B cell (primary cell): ENCODE measurements at regions not wholly inside any gene's neighbourhood (a gene's known extent, or its start where the extent isn't known, plus 50 kb on each side); places are given as distances from the start of the nearest gene placed in this dataset.

Experiments
- ATAC-seq: fragments of 200-7000 bp; cut with Tn5 transposase; one replicate; pipeline ENCODE4 v1.10.0; 2021; ENCODE audit warnings: low read depth, mild to moderate bottlenecking, moderate number of reproducible peaks, moderate library complexity
- CTCF ChIA-PET: fragments of 350-600 bp; sonication (Branson Sonifier 250); formaldehyde crosslinking; loops from one replicate; lab custom pipeline; 2021; ENCODE audit warnings: antibody characterized with exemption, inconsistent platforms; lab: Charles Lee
- POLR2A ChIA-PET: fragments of 350-600 bp; sonication (Branson Sonifier 250); formaldehyde crosslinking; loops from one replicate; lab custom pipeline; 2021; ENCODE audit warnings: antibody characterized with exemption; lab: Charles Lee
- DNase-seq: peaks from one replicate; pipeline ENCODE4 v3.0.0; 2013
- H2AFZ ChIP-seq: 2 replicates; pipeline ENCODE4 v1.6.1; 2012; ENCODE audit warnings: mild to moderate bottlenecking, low read depth, low read length; ENCODE audit not compliant: insufficient read depth, poor library complexity, severe bottlenecking
- H3K27ac ChIP-seq, 2 donors: 1 replicate in 1 of 2; 2 replicates in 1 of 2; pipeline ENCODE4 v1.5.1; 2012 to 2013; ENCODE audit warnings: low read length in 2 of 2, mild to moderate bottlenecking in 2 of 2, moderate library complexity in 1 of 2
- H3K27me3 ChIP-seq, 4 experiments: fragments of 200-600 bp in 1 of 4; sonication (generic) in 1 of 4; replicated peaks in 1 of 4; 1 replicate in 2 of 4; 2 replicates in 2 of 4; pipeline versions ENCODE4 v1.6.1 to v1.7.0; 2013 to 2016; ENCODE audit warnings: low read length in 3 of 4, mild to moderate bottlenecking in 2 of 4, mixed read lengths in 1 of 4, moderate library complexity in 1 of 4; ENCODE audit not compliant: insufficient read depth in 4 of 4, control insufficient read depth in 3 of 4; ENCODE audit errors: control extremely low read depth in 1 of 4
- H3K36me3 ChIP-seq, 2 experiments: replicated peaks in 1 of 2; 1 replicate in 1 of 2; 2 replicates in 1 of 2; pipeline versions ENCODE4 v1.6.1 to v1.7.1; 2013; ENCODE audit warnings: low read length in 1 of 2; ENCODE audit not compliant: insufficient read depth in 2 of 2, control insufficient read depth in 1 of 2; ENCODE audit errors: control extremely low read depth in 1 of 2, extremely low read depth in 1 of 2
- H3K4me1 ChIP-seq, 2 donors: fragments of 200-600 bp in 1 of 2; sonication (generic) in 1 of 2; 1 replicate in 1 of 2; 2 replicates in 1 of 2; pipeline versions ENCODE4 v1.5.1 to v1.6.1; 2013 to 2017; ENCODE audit warnings: low read length in 2 of 2; ENCODE audit not compliant: control insufficient read depth in 2 of 2, insufficient read depth in 2 of 2
- H3K4me2 ChIP-seq: replicated peaks from 2 replicates; pipeline ENCODE3; 2012; ENCODE audit warnings: mild to moderate bottlenecking, low read depth, low read length; ENCODE audit not compliant: poor library complexity, severe bottlenecking
- H3K4me3 ChIP-seq, 5 experiments: fragments of 200-600 bp in 1 of 5; sonication (generic) in 1 of 5; 1 replicate in 3 of 5; 2 replicates in 2 of 5; pipeline versions ENCODE4 v1.5.1 to v1.7.0; 2011 to 2016; ENCODE audit warnings: low read length in 4 of 5, mild to moderate bottlenecking in 4 of 5, low read depth in 2 of 5, control low read depth in 1 of 5, moderate library complexity in 1 of 5; ENCODE audit not compliant: insufficient read depth in 1 of 5; ENCODE audit errors: control extremely low read depth in 1 of 5, extremely low read depth in 1 of 5
- H3K79me2 ChIP-seq: fragments of 200-600 bp; sonication (generic); one replicate; pipeline ENCODE4 v1.6.0; 2016; ENCODE audit warnings: low read length; ENCODE audit not compliant: control insufficient read depth, insufficient read depth
- H3K9ac ChIP-seq: fragments of 200-600 bp; sonication (generic); 2 replicates; pipeline ENCODE4 v1.6.1; 2017; ENCODE audit warnings: mild to moderate bottlenecking, low read length, moderate library complexity
- H3K9me3 ChIP-seq, 3 donors: one replicate each; pipeline versions ENCODE4 v1.6.1 to v1.7.1; 2013; ENCODE audit warnings: low read length in 2 of 3; ENCODE audit not compliant: control insufficient read depth in 2 of 3, insufficient read depth in 1 of 3; ENCODE audit errors: control extremely low read depth in 1 of 3
- H4K20me1 ChIP-seq: 2 replicates; pipeline ENCODE4 v1.6.0; 2012; ENCODE audit warnings: mild to moderate bottlenecking, low read length; ENCODE audit not compliant: insufficient read depth, control insufficient read depth, poor library complexity, severe bottlenecking
- H3K27ac Mint-ChIP-seq: one replicate; pipeline ENCODE4 v1.8.0; 2021; ENCODE audit warnings: mixed read lengths
- H3K27me3 Mint-ChIP-seq: one replicate; pipeline ENCODE4 v1.8.0; 2021; ENCODE audit warnings: mixed read lengths
- H3K4me1 Mint-ChIP-seq: one replicate; pipeline ENCODE4 v1.8.0; 2021; ENCODE audit warnings: mixed read lengths
- H3K4me3 Mint-ChIP-seq: one replicate; pipeline ENCODE4 v1.8.0; 2021; ENCODE audit warnings: mixed read lengths
- H3K9me3 Mint-ChIP-seq: one replicate; pipeline ENCODE4 v1.8.0; 2022; ENCODE audit warnings: mixed read lengths; ENCODE audit not compliant: insufficient read depth
- EZH2 ChIP-seq: IDR thresholded peaks from 2 replicates; pipeline ENCODE4 v1.6.1; 2012; ENCODE audit warnings: borderline replicate concordance, low read depth, mild to moderate bottlenecking, moderate library complexity, low read length; ENCODE audit not compliant: insufficient read depth, poor library complexity, severe bottlenecking
- WGBS: methylation state at CpG from one replicate; pipeline ENCODE4 v1.1.5; 2013; ENCODE audit warnings: missing lambda C conversion rate; ENCODE audit not compliant: insufficient coverage; 5-methylcytosine and 5-hydroxymethylcytosine counted together
- intact Hi-C: fragments of 100-400 bp; cut with micrococcal nuclease; formaldehyde crosslinking; loops from one replicate; pipeline ENCODE4 v1.10.0; 2022
- TF ChIP-seq, protein P1 (sequence below): fragments of 200-600 bp; IDR thresholded peaks from one replicate; pipeline ENCODE4 v1.8.0; 2022; ENCODE audit warnings: antibody characterized with exemption, mild to moderate bottlenecking

DNA sequence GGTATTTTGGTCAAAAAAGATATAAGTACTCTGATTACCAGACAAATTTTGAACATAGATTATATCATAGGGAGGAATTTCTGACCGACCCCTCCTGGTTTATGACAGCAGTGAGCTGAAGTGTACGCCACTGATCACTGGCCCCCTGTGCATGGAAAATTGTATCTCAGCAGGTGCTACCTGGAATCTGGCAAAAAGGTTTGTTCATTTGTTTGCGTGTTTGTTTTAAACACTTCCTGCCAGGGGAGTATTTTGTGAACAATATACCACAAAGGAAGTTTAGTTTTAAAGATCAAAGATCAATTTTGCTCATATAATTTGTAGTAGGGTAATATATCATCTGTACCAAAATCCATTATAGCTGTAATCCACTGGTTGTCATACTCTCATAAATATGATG is 219.7 kb upstream of the TENM3 start:
- Histone ChIP-seq H3K79me2 (no peaks in the 10 kb centered on the region), H3K27ac (no peak overlapping the region), H2AFZ (no peak overlapping the region), H3K9ac (no peak overlapping the region), H3K4me2 (no peak overlapping the region), H3K9me3 (peaks cover 0 to 3% (median 0%) of the 10 kb centered on the region in 3 donors), H4K20me1 (no peaks in the 10 kb centered on the region), H3K36me3 (no peaks in the 10 kb centered on the region), H3K27me3 (no peaks in the 10 kb centered on the region), H3K4me1 (no peaks in the 10 kb centered on the region), H3K4me3 (no peak overlapping the region)
- no peak overlapping the region for H3K27ac Mint-ChIP-seq
- POLR2A ChIA-PET, result no interaction called here
- DNase-seq, result no peak
- H3K4me1 Mint-ChIP-seq, result no peaks in the 10 kb centered on the region
- H3K9me3 Mint-ChIP-seq, result no peaks in the 10 kb centered on the region
- no peak overlapping the region for H3K4me3 Mint-ChIP-seq
- 100% methylated on average over 1 of the region's 3 CpGs for WGBS
- intact Hi-C loops, result no loop called here
- no peak for ATAC-seq
- no peak for TF ChIP-seq EZH2
- TF ChIP-seq, protein P1, sequence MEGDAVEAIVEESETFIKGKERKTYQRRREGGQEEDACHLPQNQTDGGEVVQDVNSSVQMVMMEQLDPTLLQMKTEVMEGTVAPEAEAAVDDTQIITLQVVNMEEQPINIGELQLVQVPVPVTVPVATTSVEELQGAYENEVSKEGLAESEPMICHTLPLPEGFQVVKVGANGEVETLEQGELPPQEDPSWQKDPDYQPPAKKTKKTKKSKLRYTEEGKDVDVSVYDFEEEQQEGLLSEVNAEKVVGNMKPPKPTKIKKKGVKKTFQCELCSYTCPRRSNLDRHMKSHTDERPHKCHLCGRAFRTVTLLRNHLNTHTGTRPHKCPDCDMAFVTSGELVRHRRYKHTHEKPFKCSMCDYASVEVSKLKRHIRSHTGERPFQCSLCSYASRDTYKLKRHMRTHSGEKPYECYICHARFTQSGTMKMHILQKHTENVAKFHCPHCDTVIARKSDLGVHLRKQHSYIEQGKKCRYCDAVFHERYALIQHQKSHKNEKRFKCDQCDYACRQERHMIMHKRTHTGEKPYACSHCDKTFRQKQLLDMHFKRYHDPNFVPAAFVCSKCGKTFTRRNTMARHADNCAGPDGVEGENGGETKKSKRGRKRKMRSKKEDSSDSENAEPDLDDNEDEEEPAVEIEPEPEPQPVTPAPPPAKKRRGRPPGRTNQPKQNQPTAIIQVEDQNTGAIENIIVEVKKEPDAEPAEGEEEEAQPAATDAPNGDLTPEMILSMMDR, result no peak
- no peaks in the 10 kb centered on the region for H3K27me3 Mint-ChIP-seq
- CTCF ChIA-PET, result no interaction called here

DNA sequence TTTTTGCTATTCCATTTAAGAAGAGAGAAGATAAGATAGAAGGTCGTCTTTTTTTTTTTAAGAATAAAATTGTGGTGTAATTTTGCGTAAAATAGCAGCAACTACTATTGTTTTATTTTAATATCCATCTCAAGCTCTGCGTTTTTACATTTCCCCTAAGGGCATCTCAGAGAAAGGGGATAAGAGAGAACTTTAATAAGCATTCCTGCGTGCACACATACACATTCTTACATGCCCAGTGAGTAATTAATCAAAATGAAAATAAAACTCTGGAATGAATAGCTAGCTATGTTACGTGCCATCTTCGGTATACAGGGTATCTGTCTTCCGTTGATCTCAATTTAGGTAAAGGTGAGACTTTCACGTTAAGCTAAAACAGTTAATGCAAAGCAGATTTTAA is 200.3 kb upstream of the TENM3 start:
- ChIA-PET CTCF (no interaction called here), POLR2A (no interaction called here)
- TF ChIP-seq, protein P1, result no peak
- TF ChIP-seq EZH2, result no peak
- ATAC-seq, result no peak
- Histone ChIP-seq H3K4me2 (no peak overlapping the region), H3K9me3 (no peaks in the 10 kb centered on the region), H3K36me3 (no peaks in the 10 kb centered on the region), H3K27me3 (no peaks in the 10 kb centered on the region), H2AFZ (no peak overlapping the region), H3K79me2 (no peaks in the 10 kb centered on the region), H3K4me3 (no peak overlapping the region), H3K9ac (no peak overlapping the region), H3K27ac (no peak overlapping the region), H4K20me1 (no peaks in the 10 kb centered on the region), H3K4me1 (no peaks in the 10 kb centered on the region)
- H3K9me3 Mint-ChIP-seq, result no peaks in the 10 kb centered on the region
- no peak for DNase-seq
- no peak overlapping the region for H3K27ac Mint-ChIP-seq
- H3K4me1 Mint-ChIP-seq, result no peaks in the 10 kb centered on the region
- H3K4me3 Mint-ChIP-seq, result no peak overlapping the region
- intact Hi-C loops, result no loop called here
- no CpG with 5 or more reads among the region's 8 CpGs for WGBS
- H3K27me3 Mint-ChIP-seq, result no peaks in the 10 kb centered on the region
